IMR-90 (cell line): ENCODE measurements at regions not wholly inside any gene's neighbourhood (a gene's known extent, or its start where the extent isn't known, plus 50 kb on each side); places are given as distances from the start of the nearest gene placed in this dataset.

Source experiments
- ATAC-seq: fragments of 200-7000 bp; cut with Tn5 transposase; 2 replicates; pipeline ENCODE4 v1.9.1; 2020; ENCODE audit warnings: low read depth, mild to moderate bottlenecking, moderate library complexity
- BruUV-seq: library from RNA; stranded (reverse); fragments of 400-500 nt; replicated peaks from 2 replicates; lab custom pipeline; 2021; lab: Mats Ljungman, UMichigan
- CTCF ChIA-PET: fragments of 300-600 bp; formaldehyde crosslinking; extraction: SDS; loops from one replicate; lab custom pipeline; 2021; ENCODE audit warnings: antibody characterized with exemption; lab: Yijun Ruan, JAX
- POLR2A ChIA-PET: fragments of 300-600 bp; sonication (Branson Sonifier 250); formaldehyde crosslinking; loops from one replicate; lab custom pipeline; 2022; ENCODE audit warnings: antibody characterized with exemption; ENCODE audit not compliant: unreplicated experiment; lab: Charles Lee
- DNase-seq: peaks from one replicate; pipeline ENCODE4 v3.0.0; 2013
- H2AFZ ChIP-seq: replicated peaks from 2 replicates; pipeline ENCODE3; 2013; ENCODE audit warnings: low read length, mild to moderate bottlenecking; ENCODE audit not compliant: poor library complexity
- H2AK5ac ChIP-seq: 2 replicates; pipeline ENCODE4 v1.6.1; 2013; ENCODE audit warnings: low read depth, low read length, inconsistent platforms
- H2AK9ac ChIP-seq: replicated peaks from 2 replicates; pipeline ENCODE3; 2013; ENCODE audit warnings: mild to moderate bottlenecking, low read depth, low read length, moderate library complexity; ENCODE audit not compliant: poor library complexity
- H2BK120ac ChIP-seq: 2 replicates; pipeline ENCODE4 v1.6.1; 2013; ENCODE audit warnings: low read depth, low read length, inconsistent platforms
- H2BK15ac ChIP-seq: 3 replicates; pipeline ENCODE4 v1.6.1; 2013; ENCODE audit warnings: low read depth, low read length, inconsistent platforms
- H2BK20ac ChIP-seq: 2 replicates; pipeline ENCODE4 v1.6.1; 2013; ENCODE audit warnings: low read depth, mild to moderate bottlenecking, inconsistent platforms, low read length, moderate library complexity
- H2BK5ac ChIP-seq: 2 replicates; pipeline ENCODE4 v1.6.1; 2013; ENCODE audit warnings: mild to moderate bottlenecking, low read depth, low read length, inconsistent platforms; ENCODE audit not compliant: poor library complexity, severe bottlenecking
- H3K14ac ChIP-seq: replicated peaks from 2 replicates; pipeline ENCODE4 v1.6.1; 2013; ENCODE audit warnings: low read depth, low read length, inconsistent platforms
- H3K18ac ChIP-seq: 2 replicates; pipeline ENCODE4 v1.6.1; 2013; ENCODE audit warnings: low read depth, low read length, control low read depth
- H3K23ac ChIP-seq: 2 replicates; pipeline ENCODE4 v1.6.1; 2013; ENCODE audit warnings: low read depth, low read length, inconsistent platforms
- H3K27ac ChIP-seq: 2 replicates; pipeline ENCODE4 v1.5.1; 2013; ENCODE audit warnings: mild to moderate bottlenecking, control low read depth, low read length; ENCODE audit not compliant: insufficient read depth
- H3K27me3 ChIP-seq: 2 replicates; pipeline ENCODE4 v1.6.1; 2013; ENCODE audit warnings: low read length; ENCODE audit not compliant: control insufficient read depth, insufficient read depth
- H3K36me3 ChIP-seq: 2 replicates; pipeline ENCODE4 v1.6.1; 2013; ENCODE audit warnings: low read length, mixed read lengths; ENCODE audit not compliant: control insufficient read depth, insufficient read depth
- H3K4ac ChIP-seq: 2 replicates; pipeline ENCODE4 v1.6.1; 2013; ENCODE audit warnings: low read depth, low read length, inconsistent platforms
- H3K4me1 ChIP-seq: 2 replicates; pipeline ENCODE4 v1.6.1; 2013; ENCODE audit warnings: low read length, mixed read lengths; ENCODE audit not compliant: control insufficient read depth, insufficient read depth
- H3K4me2 ChIP-seq: 2 replicates; pipeline ENCODE4 v1.6.1; 2013; ENCODE audit warnings: low read depth, mild to moderate bottlenecking, control low read depth, low read length, moderate library complexity
- H3K4me3 ChIP-seq: 2 replicates; pipeline ENCODE4 v1.5.1; 2013; ENCODE audit warnings: low read depth, mild to moderate bottlenecking, control low read depth, low read length, moderate library complexity; ENCODE audit not compliant: insufficient read depth
- H3K56ac ChIP-seq: 2 replicates; pipeline ENCODE4 v1.6.1; 2013; ENCODE audit warnings: low read length, inconsistent platforms; ENCODE audit not compliant: insufficient read depth; ENCODE audit errors: extremely low read depth
- H3K79me1 ChIP-seq, 2 experiments: 2 replicates each; pipeline ENCODE4 v1.6.1; 2013; ENCODE audit warnings: low read length in 2 of 2, inconsistent platforms in 1 of 2, low read depth in 1 of 2
- H3K9ac ChIP-seq: 2 replicates; pipeline ENCODE4 v1.6.1; 2013; ENCODE audit warnings: low read depth, low read length, control low read depth
- H3K9me1 ChIP-seq: 2 replicates; pipeline ENCODE4 v1.6.1; 2013; ENCODE audit warnings: low read length, inconsistent platforms; ENCODE audit not compliant: insufficient read depth
- H3K9me3 ChIP-seq: 2 replicates; pipeline ENCODE4 v1.6.1; 2013; ENCODE audit warnings: low read length; ENCODE audit not compliant: control insufficient read depth, insufficient read depth
- H4K20me1 ChIP-seq: 2 replicates; pipeline ENCODE4 v1.6.1; 2013; ENCODE audit warnings: low read length, inconsistent platforms; ENCODE audit not compliant: insufficient read depth
- H4K5ac ChIP-seq: 2 replicates; pipeline ENCODE4 v1.6.1; 2013; ENCODE audit warnings: mild to moderate bottlenecking, low read depth, low read length, control low read depth
- H4K8ac ChIP-seq, 2 experiments: 2 replicates each; pipeline ENCODE4 v1.6.1; 2013; ENCODE audit warnings: low read depth in 2 of 2, low read length in 2 of 2, control low read depth in 1 of 2, inconsistent platforms in 1 of 2
- H4K91ac ChIP-seq: 2 replicates; pipeline ENCODE4 v1.6.1; 2013; ENCODE audit warnings: low read depth, low read length, inconsistent platforms; ENCODE audit not compliant: insufficient read depth
- BHLHE40 ChIP-seq: fragments of 150-350 bp; IDR thresholded peaks from 2 replicates; pipeline ENCODE4 v1.6.1; 2016; ENCODE audit warnings: mild to moderate bottlenecking, low read depth, low read length
- CEBPB ChIP-seq: IDR thresholded peaks from 2 replicates; pipeline ENCODE4 v1.6.1; 2012; ENCODE audit warnings: low read depth, low read length, improper control_type of control experiment
- CHD1 ChIP-seq: IDR thresholded peaks from 2 replicates; pipeline ENCODE4 v1.6.1; 2012; ENCODE audit warnings: low read depth, low read length, improper control_type of control experiment
- CTCF ChIP-seq: conservative IDR thresholded peaks from 2 replicates; pipeline ENCODE4 v1.5.1; 2012; ENCODE audit warnings: mild to moderate bottlenecking, low read depth, low read length, improper control_type of control experiment
- FOS ChIP-seq: fragments of 150-350 bp; IDR thresholded peaks from 2 replicates; pipeline ENCODE4 v1.6.1; 2016; ENCODE audit warnings: low read depth, low read length
- MAFK ChIP-seq: IDR thresholded peaks from 2 replicates; pipeline ENCODE4 v1.6.1; 2012; ENCODE audit warnings: low read depth, low read length, improper control_type of control experiment
- MAZ ChIP-seq: IDR thresholded peaks from 2 replicates; pipeline ENCODE4 v1.6.1; 2012; ENCODE audit warnings: low read depth, mild to moderate bottlenecking, low read length, improper control_type of control experiment, moderate library complexity, borderline replicate concordance
- MXI1 ChIP-seq: IDR thresholded peaks from 2 replicates; pipeline ENCODE4 v1.6.1; 2012; ENCODE audit warnings: low read depth, mild to moderate bottlenecking, low read length, moderate library complexity, borderline replicate concordance
- NFE2L2 ChIP-seq: fragments of 150-350 bp; IDR thresholded peaks from 2 replicates; pipeline ENCODE4 v1.6.1; 2016; ENCODE audit warnings: low read depth, mild to moderate bottlenecking, low read length
- POLR2A ChIP-seq: IDR thresholded peaks from 2 replicates; pipeline ENCODE4 v1.6.1; 2012; ENCODE audit warnings: mild to moderate bottlenecking, low read depth, low read length
- RAD21 ChIP-seq: IDR thresholded peaks from 2 replicates; pipeline ENCODE4 v1.6.1; 2012; ENCODE audit warnings: low read length, improper control_type of control experiment
- RCOR1 ChIP-seq: IDR thresholded peaks from 2 replicates; pipeline ENCODE4 v1.6.1; 2012; ENCODE audit warnings: mild to moderate bottlenecking, low read length, improper control_type of control experiment; ENCODE audit not compliant: insufficient replicate concordance
- RFX5 ChIP-seq: IDR thresholded peaks from 2 replicates; pipeline ENCODE4 v1.8.0; 2012; ENCODE audit warnings: low read depth, mild to moderate bottlenecking, low read length, moderate library complexity
- SMC3 ChIP-seq: fragments of 150-350 bp; IDR thresholded peaks from 2 replicates; pipeline ENCODE4 v1.6.1; 2016; ENCODE audit warnings: low read depth, mild to moderate bottlenecking, antibody characterized with exemption, low read length, moderate library complexity
- WGBS, 2 experiments: methylation state at CpG; one replicate each; pipeline versions ENCODE4 v1.1.5 to v1.1.7; 2013; ENCODE audit warnings: missing lambda C conversion rate in 2 of 2; ENCODE audit not compliant: insufficient read length in 1 of 2; ENCODE audit errors: extremely low coverage in 2 of 2; 5-methylcytosine and 5-hydroxymethylcytosine counted together
- dilution Hi-C: fragments of 300-500 bp; cut with HindIII; formaldehyde crosslinking; loops from one replicate; pipeline ENCODE4 v1.14.3; 2018; ENCODE audit warnings: low sequenced_read_pairs; ENCODE audit not compliant: unreplicated experiment
- in situ Hi-C: fragments of 300-500 bp; cut with MboI; formaldehyde crosslinking; loops from 3 replicates; pipeline ENCODE4 v1.14.3; 2019; ENCODE audit warnings: low sequenced_read_pairs, inconsistent platforms, mixed read lengths
- intact Hi-C: fragments of 100-400 bp; cut with micrococcal nuclease; formaldehyde crosslinking; loops from 2 replicates; pipeline ENCODE4 v1.10.0; 2022
- TF ChIP-seq, protein P1 (sequence below): fragments of 150-350 bp; IDR thresholded peaks from 2 replicates; pipeline ENCODE4 v1.6.1; 2017; ENCODE audit warnings: mild to moderate bottlenecking, antibody characterized with exemption, low read length, low read depth

GRCh38 chr4:14929669-14930068 is 72.6 kb upstream of the CPEB2 start:
- in situ Hi-C loops (no loop called here), dilution Hi-C loops (no loop called here), intact Hi-C loops (no loop called here)
- Histone ChIP-seq H3K9me3 (no peaks in the 10 kb centered on the region), H4K91ac (no peak overlapping the region), H2AK5ac (no peak overlapping the region), H3K9ac (no peak overlapping the region), H3K23ac (no peak overlapping the region), H4K5ac (no peak overlapping the region), H2BK20ac (no peak overlapping the region), H3K27me3 (no peaks in the 10 kb centered on the region), H3K36me3 (no peaks in the 10 kb centered on the region), H3K27ac (no peak overlapping the region), H3K14ac (no peak overlapping the region), H2AK9ac (no peak overlapping the region), H3K4me2 (no peak overlapping the region), H3K56ac (no peak overlapping the region), H4K8ac (no peak overlapping the region), H3K9me1 (no peaks in the 10 kb centered on the region), H4K20me1 (no peaks in the 10 kb centered on the region), H2BK120ac (no peak overlapping the region), H3K4ac (no peak overlapping the region), H2BK15ac (no peak overlapping the region), H3K79me1 (no peaks in the 10 kb centered on the region), H2BK5ac (no peak overlapping the region), H3K4me1 (no peaks in the 10 kb centered on the region), H3K18ac (no peak overlapping the region), H3K4me3 (no peak overlapping the region), H2AFZ (no peak overlapping the region)
- BruUV-seq = no TSS peak
- no peak for ATAC-seq
- POLR2A ChIA-PET = no interaction called here
- DNase-seq = no peak
- WGBS, 2 experiments = no CpG with 5 or more reads among the region's 1 CpG
- TF ChIP-seq SMC3 (no peak), BHLHE40 (no peak), RCOR1 (no peak), CHD1 (no peak), MXI1 (no peak), MAFK (no peak), CTCF (no peak), MAZ (no peak), FOS (no peak), POLR2A (no peak), RAD21 (no peak), CEBPB (no peak), RFX5 (no peak), NFE2L2 (no peak)
- TF ChIP-seq, protein P1, sequence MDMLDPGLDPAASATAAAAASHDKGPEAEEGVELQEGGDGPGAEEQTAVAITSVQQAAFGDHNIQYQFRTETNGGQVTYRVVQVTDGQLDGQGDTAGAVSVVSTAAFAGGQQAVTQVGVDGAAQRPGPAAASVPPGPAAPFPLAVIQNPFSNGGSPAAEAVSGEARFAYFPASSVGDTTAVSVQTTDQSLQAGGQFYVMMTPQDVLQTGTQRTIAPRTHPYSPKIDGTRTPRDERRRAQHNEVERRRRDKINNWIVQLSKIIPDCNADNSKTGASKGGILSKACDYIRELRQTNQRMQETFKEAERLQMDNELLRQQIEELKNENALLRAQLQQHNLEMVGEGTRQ = no peak
- CTCF ChIA-PET = no interaction called here
